GM23338 (cell line): ENCODE measurements at regions not wholly inside any gene's neighbourhood (a gene's known extent, or its start where the extent isn't known, plus 50 kb on each side); places are given as distances from the start of the nearest gene placed in this dataset.

Experiments
- EZH2 ChIP-seq: fragments of 200-600 bp; sonication (generic); IDR thresholded peaks from one replicate; pipeline ENCODE4 v1.8.0; 2017; ENCODE audit warnings: antibody characterized with exemption, mild to moderate bottlenecking, low read depth; ENCODE audit not compliant: unreplicated experiment
- POLR2AphosphoS5 ChIP-seq: IDR thresholded peaks from 2 replicates; pipeline ENCODE4 v1.6.1; 2016; ENCODE audit warnings: antibody characterized with exemption, low read depth
- ZNF114 ChIP-seq: fragments of 250-450 bp; sonication (Bioruptor Pico); IDR thresholded peaks from 2 replicates; pipeline ENCODE4 v1.5.0; 2020; ENCODE audit warnings: mild to moderate bottlenecking, moderate library complexity
- TF ChIP-seq, protein P1 (sequence below), 2 experiments: fragments of 200-600 bp in 1 of 2; sonication (generic) in 1 of 2; conservative IDR thresholded peaks; 2 replicates each; pipeline versions ENCODE4 v1.5.1 to v1.6.1; 2016 to 2017; ENCODE audit warnings: antibody characterized with exemption in 2 of 2, low read depth in 2 of 2, mild to moderate bottlenecking in 2 of 2, moderate library complexity in 1 of 2
- TF ChIP-seq, protein P2 (sequence below): IDR thresholded peaks from one replicate; pipeline ENCODE4 v1.6.1; 2018; ENCODE audit warnings: antibody characterized with exemption; ENCODE audit not compliant: unreplicated experiment

DNA sequence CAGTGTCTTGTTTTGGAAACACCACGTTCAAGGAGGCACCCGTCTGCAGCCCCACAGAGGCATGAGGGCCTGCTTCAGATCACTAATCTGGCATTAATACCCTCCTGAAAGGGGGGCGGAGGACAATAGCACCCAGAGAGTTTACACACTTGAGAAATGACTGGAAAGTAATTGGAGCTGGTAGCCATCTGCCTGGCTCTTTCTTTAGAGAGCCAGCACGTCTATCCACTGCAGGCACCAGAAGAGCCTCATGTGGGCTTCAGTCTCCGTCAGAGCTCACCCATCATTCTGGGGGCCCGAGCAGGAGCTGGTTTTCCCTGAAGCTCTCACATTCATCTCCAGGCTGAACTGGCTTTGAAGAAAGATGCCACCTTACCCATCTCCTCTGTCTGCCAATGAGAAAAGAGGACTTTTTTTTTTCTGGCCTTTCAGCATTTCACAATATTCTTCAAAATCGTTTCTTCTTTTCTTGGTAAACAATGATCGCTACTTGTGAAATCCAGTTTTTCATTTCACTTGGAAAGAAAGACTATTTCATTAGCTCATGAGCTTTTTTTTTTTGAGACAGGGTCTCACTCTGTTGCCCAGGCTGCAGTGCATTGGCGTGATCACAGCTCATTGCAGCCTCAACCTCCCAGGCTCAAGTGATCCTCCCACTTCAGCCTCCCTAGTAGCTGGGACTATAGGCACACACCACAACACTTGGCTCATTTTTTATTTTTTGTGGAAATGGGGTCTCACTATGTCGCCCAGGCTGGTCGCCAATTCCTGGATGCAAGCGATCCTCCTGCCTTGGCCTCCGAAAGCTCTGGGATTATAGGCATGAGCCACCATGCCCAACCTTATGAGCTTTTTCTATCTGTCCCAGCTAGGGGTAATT is 124.7 kb upstream of the ZNF217 start:
- TF ChIP-seq EZH2 = no peak
- TF ChIP-seq, protein P1, sequence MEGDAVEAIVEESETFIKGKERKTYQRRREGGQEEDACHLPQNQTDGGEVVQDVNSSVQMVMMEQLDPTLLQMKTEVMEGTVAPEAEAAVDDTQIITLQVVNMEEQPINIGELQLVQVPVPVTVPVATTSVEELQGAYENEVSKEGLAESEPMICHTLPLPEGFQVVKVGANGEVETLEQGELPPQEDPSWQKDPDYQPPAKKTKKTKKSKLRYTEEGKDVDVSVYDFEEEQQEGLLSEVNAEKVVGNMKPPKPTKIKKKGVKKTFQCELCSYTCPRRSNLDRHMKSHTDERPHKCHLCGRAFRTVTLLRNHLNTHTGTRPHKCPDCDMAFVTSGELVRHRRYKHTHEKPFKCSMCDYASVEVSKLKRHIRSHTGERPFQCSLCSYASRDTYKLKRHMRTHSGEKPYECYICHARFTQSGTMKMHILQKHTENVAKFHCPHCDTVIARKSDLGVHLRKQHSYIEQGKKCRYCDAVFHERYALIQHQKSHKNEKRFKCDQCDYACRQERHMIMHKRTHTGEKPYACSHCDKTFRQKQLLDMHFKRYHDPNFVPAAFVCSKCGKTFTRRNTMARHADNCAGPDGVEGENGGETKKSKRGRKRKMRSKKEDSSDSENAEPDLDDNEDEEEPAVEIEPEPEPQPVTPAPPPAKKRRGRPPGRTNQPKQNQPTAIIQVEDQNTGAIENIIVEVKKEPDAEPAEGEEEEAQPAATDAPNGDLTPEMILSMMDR (conservative IDR thresholded peaks at IDR 0.05; ENCODE audit: low read depth in 2 of 2) = no peak
- no peak for TF ChIP-seq POLR2AphosphoS5
- TF ChIP-seq, protein P2, sequence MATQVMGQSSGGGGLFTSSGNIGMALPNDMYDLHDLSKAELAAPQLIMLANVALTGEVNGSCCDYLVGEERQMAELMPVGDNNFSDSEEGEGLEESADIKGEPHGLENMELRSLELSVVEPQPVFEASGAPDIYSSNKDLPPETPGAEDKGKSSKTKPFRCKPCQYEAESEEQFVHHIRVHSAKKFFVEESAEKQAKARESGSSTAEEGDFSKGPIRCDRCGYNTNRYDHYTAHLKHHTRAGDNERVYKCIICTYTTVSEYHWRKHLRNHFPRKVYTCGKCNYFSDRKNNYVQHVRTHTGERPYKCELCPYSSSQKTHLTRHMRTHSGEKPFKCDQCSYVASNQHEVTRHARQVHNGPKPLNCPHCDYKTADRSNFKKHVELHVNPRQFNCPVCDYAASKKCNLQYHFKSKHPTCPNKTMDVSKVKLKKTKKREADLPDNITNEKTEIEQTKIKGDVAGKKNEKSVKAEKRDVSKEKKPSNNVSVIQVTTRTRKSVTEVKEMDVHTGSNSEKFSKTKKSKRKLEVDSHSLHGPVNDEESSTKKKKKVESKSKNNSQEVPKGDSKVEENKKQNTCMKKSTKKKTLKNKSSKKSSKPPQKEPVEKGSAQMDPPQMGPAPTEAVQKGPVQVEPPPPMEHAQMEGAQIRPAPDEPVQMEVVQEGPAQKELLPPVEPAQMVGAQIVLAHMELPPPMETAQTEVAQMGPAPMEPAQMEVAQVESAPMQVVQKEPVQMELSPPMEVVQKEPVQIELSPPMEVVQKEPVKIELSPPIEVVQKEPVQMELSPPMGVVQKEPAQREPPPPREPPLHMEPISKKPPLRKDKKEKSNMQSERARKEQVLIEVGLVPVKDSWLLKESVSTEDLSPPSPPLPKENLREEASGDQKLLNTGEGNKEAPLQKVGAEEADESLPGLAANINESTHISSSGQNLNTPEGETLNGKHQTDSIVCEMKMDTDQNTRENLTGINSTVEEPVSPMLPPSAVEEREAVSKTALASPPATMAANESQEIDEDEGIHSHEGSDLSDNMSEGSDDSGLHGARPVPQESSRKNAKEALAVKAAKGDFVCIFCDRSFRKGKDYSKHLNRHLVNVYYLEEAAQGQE = no peak
- TF ChIP-seq ZNF114 (CRISPR knock-in tag) = no peak
